Liver (tissue), 8 donors: ENCODE measurements at regions not wholly inside any gene's neighbourhood (a gene's known extent, or its start where the extent isn't known, plus 50 kb on each side); places are given as distances from the start of the nearest gene placed in this dataset.

ENCODE experiments used
- DNase-seq: peaks from one replicate; pipeline ENCODE4 v3.0.0-alpha.2; 2017; ENCODE audit warnings: low spot score
- H3K27ac ChIP-seq, 2 donors: one replicate each; pipeline ENCODE4 v1.7.0; 2013; ENCODE audit warnings: inconsistent platforms in 2 of 2, low read length in 2 of 2, control low read depth in 1 of 2, low read depth in 1 of 2, mild to moderate bottlenecking in 1 of 2
- H3K27me3 ChIP-seq, 4 donors: one replicate each; pipeline versions ENCODE4 v1.6.1 to v1.7.0; 2013; ENCODE audit warnings: low read length in 3 of 4, inconsistent platforms in 1 of 4, mild to moderate bottlenecking in 1 of 4, moderate library complexity in 1 of 4; ENCODE audit not compliant: control insufficient read depth in 4 of 4, insufficient read depth in 4 of 4
- H3K36me3 ChIP-seq, 4 donors: one replicate each; pipeline versions ENCODE4 v1.6.1 to v1.7.0; 2013; ENCODE audit warnings: low read length in 3 of 4, mild to moderate bottlenecking in 3 of 4, low read depth in 1 of 4, moderate library complexity in 1 of 4; ENCODE audit not compliant: control insufficient read depth in 4 of 4, insufficient read depth in 3 of 4
- H3K4me1 ChIP-seq, 4 donors: one replicate each; pipeline versions ENCODE4 v1.6.1 to v1.7.0; 2013; ENCODE audit warnings: low read length in 3 of 4, mild to moderate bottlenecking in 3 of 4, moderate library complexity in 1 of 4; ENCODE audit not compliant: control insufficient read depth in 4 of 4, insufficient read depth in 4 of 4
- H3K4me3 ChIP-seq, 3 donors: one replicate each; pipeline versions ENCODE4 v1.6.1 to v1.7.0; 2013; ENCODE audit warnings: low read length in 3 of 3, control low read depth in 1 of 3, low read depth in 1 of 3, mild to moderate bottlenecking in 1 of 3
- H3K9ac ChIP-seq, 2 donors: one replicate each; pipeline ENCODE4 v1.7.0; 2013; ENCODE audit warnings: low read length in 2 of 2, mild to moderate bottlenecking in 2 of 2, moderate library complexity in 2 of 2, control low read depth in 1 of 2, low read depth in 1 of 2
- H3K9me3 ChIP-seq, 4 donors: one replicate each; pipeline versions ENCODE4 v1.6.1 to v1.7.0; 2013; ENCODE audit warnings: low read length in 3 of 4; ENCODE audit not compliant: control insufficient read depth in 4 of 4
- EGR1 ChIP-seq, 2 donors: IDR thresholded peaks; 2 replicates each; pipeline ENCODE4 v1.6.1; 2016 to 2018; ENCODE audit warnings: antibody characterized with exemption in 2 of 2, low read depth in 2 of 2
- FOXA1 ChIP-seq: IDR thresholded peaks from 2 replicates; pipeline ENCODE4 v1.6.1; 2016; ENCODE audit warnings: antibody characterized with exemption
- FOXA2 ChIP-seq: IDR thresholded peaks from 2 replicates; pipeline ENCODE4 v1.6.1; 2016; ENCODE audit warnings: antibody characterized with exemption
- GABPA ChIP-seq, 2 donors: IDR thresholded peaks in 1 of 2; conservative IDR thresholded peaks in 1 of 2; 2 replicates each; pipeline ENCODE4 v1.6.1; 2016; ENCODE audit warnings: antibody characterized with exemption in 2 of 2, mild to moderate bottlenecking in 1 of 2, moderate library complexity in 1 of 2
- HNF4A ChIP-seq, 2 donors: conservative IDR thresholded peaks; 2 replicates each; pipeline ENCODE4 v1.6.1; 2016; ENCODE audit warnings: antibody characterized with exemption in 2 of 2, mild to moderate bottlenecking in 2 of 2
- HNF4G ChIP-seq: IDR thresholded peaks from 2 replicates; pipeline ENCODE4 v1.6.1; 2016; ENCODE audit warnings: antibody characterized with exemption
- JUND ChIP-seq, 2 donors: IDR thresholded peaks; 2 replicates each; pipeline ENCODE4 v1.6.1; 2016; ENCODE audit warnings: antibody characterized with exemption in 2 of 2
- NR2F2 ChIP-seq: IDR thresholded peaks from 2 replicates; pipeline ENCODE4 v1.6.1; 2016; ENCODE audit warnings: antibody characterized with exemption
- RAD21 ChIP-seq, 2 donors: IDR thresholded peaks; 2 replicates each; pipeline ENCODE4 v1.6.1; 2016; ENCODE audit warnings: antibody characterized with exemption in 2 of 2, mild to moderate bottlenecking in 2 of 2
- RXRA ChIP-seq, 2 donors: IDR thresholded peaks; 2 replicates each; pipeline ENCODE4 v1.6.1; 2017 to 2018; ENCODE audit warnings: antibody characterized with exemption in 2 of 2, mild to moderate bottlenecking in 1 of 2
- TAF1 ChIP-seq: conservative IDR thresholded peaks from 2 replicates; pipeline ENCODE4 v1.6.1; 2016; ENCODE audit warnings: antibody characterized with exemption, mild to moderate bottlenecking
- YY1 ChIP-seq: IDR thresholded peaks from 2 replicates; pipeline ENCODE4 v1.6.1; 2016; ENCODE audit warnings: antibody characterized with exemption, mild to moderate bottlenecking
- WGBS: extraction: QIAGEN DNeasy Blood & Tissue Kit; methylation state at CpG from one replicate; pipeline ENCODE4 v1.1.7; 2013; 5-methylcytosine and 5-hydroxymethylcytosine counted together
- TF ChIP-seq, protein P1 (sequence below): IDR thresholded peaks from 2 replicates; pipeline ENCODE4 v1.6.1; 2016; ENCODE audit warnings: antibody characterized with exemption
- TF ChIP-seq, protein P2 (sequence below): IDR thresholded peaks from 2 replicates; pipeline ENCODE4 v1.6.1; 2016; ENCODE audit warnings: antibody characterized with exemption
- TF ChIP-seq, protein P3 (sequence below): IDR thresholded peaks from 2 replicates; pipeline ENCODE4 v1.6.1; 2016; ENCODE audit warnings: antibody characterized with exemption, mild to moderate bottlenecking
- TF ChIP-seq, protein P4 (sequence below): IDR thresholded peaks from 2 replicates; pipeline ENCODE4 v1.6.1; 2016; ENCODE audit warnings: antibody characterized with exemption
- TF ChIP-seq, protein P5 (sequence below): fragments of 150-350 bp; IDR thresholded peaks from 2 replicates; pipeline ENCODE4 v1.5.1; 2017; ENCODE audit warnings: improper control_type of control experiment, low read depth, low read length; ENCODE audit not compliant: missing input control
- donor health status: healthy.
- donor health status: healthy.
- donor health status: healthy.
- donor health status: healthy.
- donor health status: healthy.

DNA sequence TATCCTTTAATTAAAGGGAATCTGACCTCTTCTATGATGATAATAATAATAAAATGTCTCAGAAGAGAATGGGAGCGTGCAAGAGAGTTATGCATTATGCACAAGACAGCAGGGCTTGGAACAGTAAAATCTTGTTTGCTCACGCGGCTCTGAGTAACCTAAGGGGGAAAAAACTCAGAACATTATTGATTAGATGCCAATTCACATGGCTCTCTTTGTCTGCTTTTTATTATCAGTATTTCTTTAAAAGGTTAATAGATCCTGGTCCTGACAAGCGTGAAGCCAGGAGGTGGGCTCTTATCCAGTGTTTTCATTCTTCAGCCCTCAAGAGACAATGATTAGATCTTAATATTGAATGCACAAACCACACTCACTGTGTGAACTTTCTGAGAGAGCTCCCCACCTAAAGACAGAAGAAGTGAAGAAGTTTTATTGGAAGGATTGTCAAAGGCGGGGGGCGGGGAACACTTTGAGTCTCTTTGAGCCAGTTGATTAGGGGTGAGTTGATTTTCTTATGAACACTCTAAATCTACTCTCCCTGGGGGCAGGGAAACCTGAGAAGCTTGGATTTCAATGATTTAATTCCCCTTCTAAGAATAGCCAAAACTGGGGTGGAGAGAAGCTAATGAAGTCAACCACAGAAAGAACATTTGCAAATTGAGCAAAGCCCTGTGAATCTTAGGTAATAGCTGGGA is 127.5 kb upstream of the CTAGE1 start:
- H3K27ac ChIP-seq: no peak overlapping the region
- H3K36me3 ChIP-seq: no peaks in the 10 kb centered on the region
- no peak overlapping the region for H3K4me3 ChIP-seq
- no peaks in the 10 kb centered on the region for H3K9me3 ChIP-seq
- TF ChIP-seq HNF4G: no peak
- TF ChIP-seq RXRA (IDR thresholded peaks at IDR 0.05): no peak
- TF ChIP-seq TAF1: no peak
- TF ChIP-seq EGR1 (IDR thresholded peaks at IDR 0.05; ENCODE audit: low read depth in 2 of 2): no peak
- TF ChIP-seq NR2F2: no peak
- TF ChIP-seq HNF4A (conservative IDR thresholded peaks at IDR 0.05): no peak
- TF ChIP-seq, protein P1, sequence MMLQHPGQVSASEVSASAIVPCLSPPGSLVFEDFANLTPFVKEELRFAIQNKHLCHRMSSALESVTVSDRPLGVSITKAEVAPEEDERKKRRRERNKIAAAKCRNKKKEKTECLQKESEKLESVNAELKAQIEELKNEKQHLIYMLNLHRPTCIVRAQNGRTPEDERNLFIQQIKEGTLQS: no peak
- TF ChIP-seq YY1: no peak
- TF ChIP-seq FOXA2: no peak
- TF ChIP-seq RAD21 (IDR thresholded peaks at IDR 0.05): no peak
- TF ChIP-seq, protein P2, sequence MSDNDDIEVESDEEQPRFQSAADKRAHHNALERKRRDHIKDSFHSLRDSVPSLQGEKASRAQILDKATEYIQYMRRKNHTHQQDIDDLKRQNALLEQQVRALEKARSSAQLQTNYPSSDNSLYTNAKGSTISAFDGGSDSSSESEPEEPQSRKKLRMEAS: no peak
- no peak for TF ChIP-seq JUND (IDR thresholded peaks at IDR 0.05)
- TF ChIP-seq, protein P3, sequence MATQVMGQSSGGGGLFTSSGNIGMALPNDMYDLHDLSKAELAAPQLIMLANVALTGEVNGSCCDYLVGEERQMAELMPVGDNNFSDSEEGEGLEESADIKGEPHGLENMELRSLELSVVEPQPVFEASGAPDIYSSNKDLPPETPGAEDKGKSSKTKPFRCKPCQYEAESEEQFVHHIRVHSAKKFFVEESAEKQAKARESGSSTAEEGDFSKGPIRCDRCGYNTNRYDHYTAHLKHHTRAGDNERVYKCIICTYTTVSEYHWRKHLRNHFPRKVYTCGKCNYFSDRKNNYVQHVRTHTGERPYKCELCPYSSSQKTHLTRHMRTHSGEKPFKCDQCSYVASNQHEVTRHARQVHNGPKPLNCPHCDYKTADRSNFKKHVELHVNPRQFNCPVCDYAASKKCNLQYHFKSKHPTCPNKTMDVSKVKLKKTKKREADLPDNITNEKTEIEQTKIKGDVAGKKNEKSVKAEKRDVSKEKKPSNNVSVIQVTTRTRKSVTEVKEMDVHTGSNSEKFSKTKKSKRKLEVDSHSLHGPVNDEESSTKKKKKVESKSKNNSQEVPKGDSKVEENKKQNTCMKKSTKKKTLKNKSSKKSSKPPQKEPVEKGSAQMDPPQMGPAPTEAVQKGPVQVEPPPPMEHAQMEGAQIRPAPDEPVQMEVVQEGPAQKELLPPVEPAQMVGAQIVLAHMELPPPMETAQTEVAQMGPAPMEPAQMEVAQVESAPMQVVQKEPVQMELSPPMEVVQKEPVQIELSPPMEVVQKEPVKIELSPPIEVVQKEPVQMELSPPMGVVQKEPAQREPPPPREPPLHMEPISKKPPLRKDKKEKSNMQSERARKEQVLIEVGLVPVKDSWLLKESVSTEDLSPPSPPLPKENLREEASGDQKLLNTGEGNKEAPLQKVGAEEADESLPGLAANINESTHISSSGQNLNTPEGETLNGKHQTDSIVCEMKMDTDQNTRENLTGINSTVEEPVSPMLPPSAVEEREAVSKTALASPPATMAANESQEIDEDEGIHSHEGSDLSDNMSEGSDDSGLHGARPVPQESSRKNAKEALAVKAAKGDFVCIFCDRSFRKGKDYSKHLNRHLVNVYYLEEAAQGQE: no peak
- no peak for TF ChIP-seq FOXA1
- TF ChIP-seq GABPA (IDR thresholded peaks at IDR 0.05 in 1 of 2, conservative IDR thresholded peaks at IDR 0.05 in 1 of 2): no peak
- H3K9ac ChIP-seq: no peak overlapping the region
- WGBS: 95% methylated on average over 6 of the region's 6 CpGs
- no peak for DNase-seq
- H3K4me1 ChIP-seq: peaks cover 0 to 8% (median 3%) of the 10 kb centered on the region in 4 donors
- no peaks in the 10 kb centered on the region for H3K27me3 ChIP-seq

DNA sequence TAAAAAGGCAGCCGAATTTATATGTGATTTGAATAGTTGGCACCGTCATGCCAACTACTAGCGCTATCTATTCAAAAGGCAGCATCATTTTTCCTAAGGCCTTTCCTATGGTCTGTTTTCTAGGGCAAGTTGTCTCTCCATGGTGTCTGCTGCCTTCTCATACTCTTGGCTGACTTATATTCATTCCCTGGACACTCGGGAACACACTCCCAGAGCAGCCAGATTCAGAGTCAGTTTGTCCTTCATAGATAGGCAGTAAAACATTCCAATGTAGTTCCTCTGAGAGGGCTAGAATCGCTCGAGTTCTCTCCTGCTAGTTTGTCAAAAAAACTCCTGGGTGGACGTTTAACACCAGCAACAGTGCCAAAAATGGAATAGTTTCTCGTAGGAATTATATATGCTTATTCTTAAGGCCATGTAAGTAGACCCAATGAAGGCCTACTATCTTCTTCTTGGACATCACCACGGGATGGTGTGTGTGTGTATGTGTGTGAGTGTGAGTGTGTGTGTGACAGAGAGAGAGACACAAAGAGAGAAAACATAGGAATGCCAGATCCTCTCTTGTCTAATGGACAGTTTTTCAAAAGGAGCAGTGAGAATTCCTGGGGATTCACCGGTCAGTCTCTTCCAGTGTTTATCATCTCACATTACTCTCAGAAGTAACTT is 129.3 kb upstream of the CTAGE1 start:
- H3K9ac ChIP-seq: no peak overlapping the region
- TF ChIP-seq NR2F2 (no peak), RAD21 (IDR thresholded peaks at IDR 0.05) (peak in 1 of 2 donors; percentile 10), RXRA (IDR thresholded peaks at IDR 0.05) (peak in 1 of 2 donors; percentile 12), HNF4G (no peak), EGR1 (IDR thresholded peaks at IDR 0.05; ENCODE audit: low read depth in 2 of 2) (no peak)
- TF ChIP-seq, protein P4, sequence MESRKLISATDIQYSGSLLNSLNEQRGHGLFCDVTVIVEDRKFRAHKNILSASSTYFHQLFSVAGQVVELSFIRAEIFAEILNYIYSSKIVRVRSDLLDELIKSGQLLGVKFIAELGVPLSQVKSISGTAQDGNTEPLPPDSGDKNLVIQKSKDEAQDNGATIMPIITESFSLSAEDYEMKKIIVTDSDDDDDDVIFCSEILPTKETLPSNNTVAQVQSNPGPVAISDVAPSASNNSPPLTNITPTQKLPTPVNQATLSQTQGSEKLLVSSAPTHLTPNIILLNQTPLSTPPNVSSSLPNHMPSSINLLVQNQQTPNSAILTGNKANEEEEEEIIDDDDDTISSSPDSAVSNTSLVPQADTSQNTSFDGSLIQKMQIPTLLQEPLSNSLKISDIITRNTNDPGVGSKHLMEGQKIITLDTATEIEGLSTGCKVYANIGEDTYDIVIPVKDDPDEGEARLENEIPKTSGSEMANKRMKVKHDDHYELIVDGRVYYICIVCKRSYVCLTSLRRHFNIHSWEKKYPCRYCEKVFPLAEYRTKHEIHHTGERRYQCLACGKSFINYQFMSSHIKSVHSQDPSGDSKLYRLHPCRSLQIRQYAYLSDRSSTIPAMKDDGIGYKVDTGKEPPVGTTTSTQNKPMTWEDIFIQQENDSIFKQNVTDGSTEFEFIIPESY: no peak
- TF ChIP-seq, protein P3: no peak
- TF ChIP-seq, protein P5, sequence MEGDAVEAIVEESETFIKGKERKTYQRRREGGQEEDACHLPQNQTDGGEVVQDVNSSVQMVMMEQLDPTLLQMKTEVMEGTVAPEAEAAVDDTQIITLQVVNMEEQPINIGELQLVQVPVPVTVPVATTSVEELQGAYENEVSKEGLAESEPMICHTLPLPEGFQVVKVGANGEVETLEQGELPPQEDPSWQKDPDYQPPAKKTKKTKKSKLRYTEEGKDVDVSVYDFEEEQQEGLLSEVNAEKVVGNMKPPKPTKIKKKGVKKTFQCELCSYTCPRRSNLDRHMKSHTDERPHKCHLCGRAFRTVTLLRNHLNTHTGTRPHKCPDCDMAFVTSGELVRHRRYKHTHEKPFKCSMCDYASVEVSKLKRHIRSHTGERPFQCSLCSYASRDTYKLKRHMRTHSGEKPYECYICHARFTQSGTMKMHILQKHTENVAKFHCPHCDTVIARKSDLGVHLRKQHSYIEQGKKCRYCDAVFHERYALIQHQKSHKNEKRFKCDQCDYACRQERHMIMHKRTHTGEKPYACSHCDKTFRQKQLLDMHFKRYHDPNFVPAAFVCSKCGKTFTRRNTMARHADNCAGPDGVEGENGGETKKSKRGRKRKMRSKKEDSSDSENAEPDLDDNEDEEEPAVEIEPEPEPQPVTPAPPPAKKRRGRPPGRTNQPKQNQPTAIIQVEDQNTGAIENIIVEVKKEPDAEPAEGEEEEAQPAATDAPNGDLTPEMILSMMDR: no peak

More for the DNA sequence above, 129.3 kb upstream of the CTAGE1 start:
- Histone ChIP-seq H3K4me1 (peaks cover 0 to 5% (median 2%) of the 10 kb centered on the region in 4 donors), H3K36me3 (no peaks in the 10 kb centered on the region), H3K27me3 (no peaks in the 10 kb centered on the region), H3K27ac (peak overlapping the region in 1 of 2 donors; percentile 25), H3K4me3 (no peak overlapping the region), H3K9me3 (no peaks in the 10 kb centered on the region)
- DNase-seq: no peak
- WGBS: 84% methylated on average over 10 of the region's 10 CpGs
